ENCODE measurements at regions not wholly inside any gene's neighbourhood (a gene's known extent, or its start where the extent isn't known, plus 50 kb on each side); places are given as distances from the start of the nearest gene placed in this dataset.
"Not testable (repeated sequence)": the region's sequence is repeated elsewhere in the genome, so short reads cannot be mapped to it uniquely, and the experiment has no call there.

GRCh38 chr9:30799527-30800101 lies 1584.8 kb upstream of the ACO1 start:
- no peak for DNase-seq (ENCODE audit: low read depth in 2 of 3, low spot score in 1 of 3)

GRCh38 chr9:30800421-30800820 lies 1584.0 kb upstream of the ACO1 start:
- DNase-seq (ENCODE audit: low read depth in 2 of 3, low spot score in 1 of 3), result no peak

- no peak for DNase-seq (ENCODE audit: low read depth in 2 of 3, low spot score in 1 of 3)
These were observed 1571.6 kb upstream of the ACO1 start for GRCh38 chr9:30812821-30813220.

GRCh38 chr9:30815585-30815984 lies 1568.9 kb upstream of the ACO1 start:
- DNase-seq (ENCODE audit: low read depth in 2 of 3, low spot score in 1 of 3), result no peak

GRCh38 chr9:30845136-30845535 lies 1539.3 kb upstream of the ACO1 start:
- no peak for DNase-seq (ENCODE audit: low read depth in 2 of 3, low spot score in 1 of 3)

- no peak for DNase-seq (ENCODE audit: low read depth in 2 of 3, low spot score in 1 of 3)
These were observed 1537.8 kb upstream of the ACO1 start for GRCh38 chr9:30846651-30847050.

- DNase-seq (ENCODE audit: low read depth in 2 of 3, low spot score in 1 of 3), result no peak
These were observed 1532.8 kb upstream of the ACO1 start for GRCh38 chr9:30851600-30851999.

- DNase-seq (ENCODE audit: low read depth in 2 of 3, low spot score in 1 of 3), result no peak
These were observed 1483.7 kb upstream of the ACO1 start for GRCh38 chr9:30900706-30901105.

- DNase-seq (ENCODE audit: low read depth in 2 of 3, low spot score in 1 of 3), result no peak
These were observed 1471.1 kb upstream of the ACO1 start for GRCh38 chr9:30913331-30913730.

GRCh38 chr9:30915451-30915850 lies 1469.0 kb upstream of the ACO1 start:
- no peak for DNase-seq (ENCODE audit: low read depth in 2 of 3, low spot score in 1 of 3)

GRCh38 chr9:30925126-30925525 lies 1459.3 kb upstream of the ACO1 start:
- DNase-seq (ENCODE audit: low read depth in 2 of 3, low spot score in 1 of 3), result no peak

GRCh38 chr9:30925635-30926034 lies 1458.8 kb upstream of the ACO1 start:
- no peak for DNase-seq (ENCODE audit: low read depth in 2 of 3, low spot score in 1 of 3)

GRCh38 chr9:30928045-30928444 lies 1456.4 kb upstream of the ACO1 start:
- DNase-seq (ENCODE audit: low read depth in 2 of 3, low spot score in 1 of 3), result no peak

- no peak for DNase-seq (ENCODE audit: low read depth in 2 of 3, low spot score in 1 of 3)
These were observed 1452.2 kb upstream of the ACO1 start for GRCh38 chr9:30932226-30932625.

GRCh38 chr9:30935730-30936129 lies 1448.7 kb upstream of the ACO1 start:
- no peak for DNase-seq (ENCODE audit: low read depth in 2 of 3, low spot score in 1 of 3)

GRCh38 chr9:30937106-30937505 lies 1447.3 kb upstream of the ACO1 start:
- DNase-seq (ENCODE audit: low read depth in 2 of 3, low spot score in 1 of 3), result no peak

- not testable (repeated sequence) for DNase-seq (ENCODE audit: low read depth in 2 of 3, low spot score in 1 of 3)
These were observed 1441.6 kb upstream of the ACO1 start for GRCh38 chr9:30942852-30943251.

GRCh38 chr9:30943446-30944224 lies 1440.8 kb upstream of the ACO1 start:
- no peak for DNase-seq (ENCODE audit: low read depth in 2 of 3, low spot score in 1 of 3)

- DNase-seq (ENCODE audit: low read depth in 2 of 3, low spot score in 1 of 3), result no peak
These were observed 1440.2 kb upstream of the ACO1 start for GRCh38 chr9:30944225-30944569.

GRCh38 chr9:30944741-30945280 lies 1439.6 kb upstream of the ACO1 start:
- no peak for DNase-seq (ENCODE audit: low read depth in 2 of 3, low spot score in 1 of 3)

GRCh38 chr9:30964332-30964731 lies 1420.1 kb upstream of the ACO1 start:
- DNase-seq (ENCODE audit: low read depth in 2 of 3, low spot score in 1 of 3), result no peak

GRCh38 chr9:30967476-30967875 lies 1417.0 kb upstream of the ACO1 start:
- no peak for DNase-seq (ENCODE audit: low read depth in 2 of 3, low spot score in 1 of 3)

GRCh38 chr9:30970186-30970585 lies 1414.3 kb upstream of the ACO1 start:
- DNase-seq (ENCODE audit: low read depth in 2 of 3, low spot score in 1 of 3), result no peak
